ENCODE measurements at regions not wholly inside any gene's neighbourhood (a gene's known extent, or its start where the extent isn't known, plus 50 kb on each side); places are given as distances from the start of the nearest gene placed in this dataset.

- no peak for TF ChIP-seq POLR2A (IDR thresholded peaks at IDR 0.05; ENCODE audit: low read depth)
- no peak for TF ChIP-seq CTCF (IDR thresholded peaks at IDR 0.05)
- no peak for TF ChIP-seq POLR2AphosphoS5 (IDR thresholded peaks at IDR 0.05)
- no peak for TF ChIP-seq EP300 (IDR thresholded peaks at IDR 0.05)
Measured at GRCh38 chr3:177594096-177594495, 396.8 kb upstream of the TBL1XR1 start.
